Upper lobe of left lung (tissue), 4 donors: ENCODE measurements at regions not wholly inside any gene's neighbourhood (a gene's known extent, or its start where the extent isn't known, plus 50 kb on each side); places are given as distances from the start of the nearest gene placed in this dataset.

ENCODE experiments used
- CTCF ChIP-seq, 6 experiments: fragments of 450-650 bp in 4 of 6; fragments of 200-600 bp in 2 of 6; sonication (generic) in 2 of 6; IDR thresholded peaks; one replicate each; pipeline ENCODE4 v1.5.1; 2016 to 2019; ENCODE audit warnings: antibody characterized with exemption in 6 of 6
- EP300 ChIP-seq, 4 donors: sonication (generic); formaldehyde crosslinking; IDR thresholded peaks; one replicate each; pipeline ENCODE4 v1.5.1; 2017; ENCODE audit warnings: antibody characterized with exemption in 4 of 4, control low read depth in 2 of 4
- POLR2A ChIP-seq, 4 donors: fragments of 450-650 bp; IDR thresholded peaks; one replicate each; pipeline ENCODE4 v1.5.1; 2016 to 2017; ENCODE audit warnings: antibody characterized with exemption in 4 of 4, mild to moderate bottlenecking in 2 of 4

- TF ChIP-seq CTCF (IDR thresholded peaks at IDR 0.05): no peak
- TF ChIP-seq POLR2A (IDR thresholded peaks at IDR 0.05): no peak
- no peak for TF ChIP-seq EP300 (IDR thresholded peaks at IDR 0.05)
Measured at GRCh38 chr11:106281455-106282173, 204.2 kb downstream of the AASDHPPT start.
